ENCODE measurements at regions not wholly inside any gene's neighbourhood (a gene's known extent, or its start where the extent isn't known, plus 50 kb on each side); places are given as distances from the start of the nearest gene placed in this dataset.
"Not testable (repeated sequence)": the region's sequence is repeated elsewhere in the genome, so short reads cannot be mapped to it uniquely, and the experiment has no call there.

- Histone ChIP-seq H3K36me3 (ENCODE audit: control insufficient read depth, insufficient read depth, low read length) (no peaks in the 10 kb centered on the region), H3K4me3 (ENCODE audit: low read depth, low read length) (no peak overlapping the region), H3K27me3 (ENCODE audit: control insufficient read depth, insufficient read depth, low read length) (no peaks in the 10 kb centered on the region)
- DNase-seq (ENCODE audit: low read depth): no peak
- TF ChIP-seq CTCF (IDR thresholded peaks at IDR 0.05; ENCODE audit: insufficient read depth, low read length, poor library complexity, severe bottlenecking): peak; percentile 11
Measured at GRCh38 chr4:98828801-98829200, 100.1 kb downstream of the EIF4E start.

GRCh38 chr4:98827661-98828060 lies 101.3 kb downstream of the EIF4E start:
- Histone ChIP-seq H3K27me3 (ENCODE audit: control insufficient read depth, insufficient read depth, low read length) (no peaks in the 10 kb centered on the region), H3K4me3 (ENCODE audit: low read depth, low read length) (no peak overlapping the region), H3K36me3 (ENCODE audit: control insufficient read depth, insufficient read depth, low read length) (no peaks in the 10 kb centered on the region)
- TF ChIP-seq CTCF (IDR thresholded peaks at IDR 0.05; ENCODE audit: insufficient read depth, low read length, poor library complexity, severe bottlenecking): no peak
- DNase-seq (ENCODE audit: low read depth): no peak

- no peak for DNase-seq (ENCODE audit: low read depth)
- Histone ChIP-seq H3K36me3 (ENCODE audit: control insufficient read depth, insufficient read depth, low read length) (no peaks in the 10 kb centered on the region), H3K4me3 (ENCODE audit: low read depth, low read length) (no peak overlapping the region), H3K27me3 (ENCODE audit: control insufficient read depth, insufficient read depth, low read length) (no peaks in the 10 kb centered on the region)
- no peak for TF ChIP-seq CTCF (IDR thresholded peaks at IDR 0.05; ENCODE audit: insufficient read depth, low read length, poor library complexity, severe bottlenecking)
Measured at GRCh38 chr4:98822144-98822543, 106.8 kb downstream of the EIF4E start.

- not testable (repeated sequence) for H3K36me3 ChIP-seq (ENCODE audit: control insufficient read depth, insufficient read depth, low read length); DNase-seq (ENCODE audit: low read depth)
Measured at GRCh38 chr4:98818116-98818515, 110.8 kb downstream of the EIF4E start.

GRCh38 chr4:98816816-98817215 lies 112.1 kb downstream of the EIF4E start:
- Histone ChIP-seq H3K36me3 (ENCODE audit: control insufficient read depth, insufficient read depth, low read length) (no peaks in the 10 kb centered on the region), H3K4me3 (ENCODE audit: low read depth, low read length) (no peak overlapping the region), H3K27me3 (ENCODE audit: control insufficient read depth, insufficient read depth, low read length) (no peaks in the 10 kb centered on the region)
- DNase-seq (ENCODE audit: low read depth): no peak
- TF ChIP-seq CTCF (IDR thresholded peaks at IDR 0.05; ENCODE audit: insufficient read depth, low read length, poor library complexity, severe bottlenecking): no peak

More at GRCh38 chr4:98818116-98818515, 110.8 kb downstream of the EIF4E start:
- H3K4me3 ChIP-seq (ENCODE audit: low read depth, low read length); H3K27me3 ChIP-seq (ENCODE audit: control insufficient read depth, insufficient read depth, low read length): not testable (repeated sequence)

GRCh38 chr4:98816386-98816785 lies 112.5 kb downstream of the EIF4E start:
- no peak for TF ChIP-seq CTCF (IDR thresholded peaks at IDR 0.05; ENCODE audit: insufficient read depth, low read length, poor library complexity, severe bottlenecking)
- H3K36me3 ChIP-seq (ENCODE audit: control insufficient read depth, insufficient read depth, low read length): no peaks in the 10 kb centered on the region
- no peak overlapping the region for H3K4me3 ChIP-seq (ENCODE audit: low read depth, low read length)
- H3K27me3 ChIP-seq (ENCODE audit: control insufficient read depth, insufficient read depth, low read length): no peaks in the 10 kb centered on the region
- no peak for DNase-seq (ENCODE audit: low read depth)

Data from kidney epithelial cell (primary cell).